ENCODE measurements at regions not wholly inside any gene's neighbourhood (a gene's known extent, or its start where the extent isn't known, plus 50 kb on each side); places are given as distances from the start of the nearest gene placed in this dataset.

DNA sequence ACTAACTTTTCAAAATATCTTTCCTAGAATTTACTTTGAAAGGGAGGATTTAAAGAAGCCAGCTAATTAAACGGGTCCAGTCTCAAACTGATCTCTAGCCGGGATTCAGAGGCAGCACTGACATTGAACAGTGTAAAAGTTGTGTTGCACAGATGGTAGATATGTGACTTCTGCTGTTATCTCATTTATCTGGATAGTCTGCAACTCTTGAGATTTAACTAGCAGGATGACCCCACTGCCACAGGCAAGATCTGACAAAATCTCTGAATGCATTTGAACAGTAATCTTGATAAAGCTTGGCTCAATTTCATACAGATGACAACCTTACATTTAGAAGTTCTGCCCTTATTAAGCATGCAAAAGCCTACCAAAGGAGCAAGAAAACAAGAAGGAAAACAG, 138.0 kb upstream of the CPNE8 start (continued):
- TF ChIP-seq, protein P1, sequence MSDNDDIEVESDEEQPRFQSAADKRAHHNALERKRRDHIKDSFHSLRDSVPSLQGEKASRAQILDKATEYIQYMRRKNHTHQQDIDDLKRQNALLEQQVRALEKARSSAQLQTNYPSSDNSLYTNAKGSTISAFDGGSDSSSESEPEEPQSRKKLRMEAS (IDR thresholded peaks at IDR 0.05), result no peak
- TF ChIP-seq GABPA (IDR thresholded peaks at IDR 0.05 in 1 of 2, conservative IDR thresholded peaks at IDR 0.05 in 1 of 2) (no peak), FOXA1 (IDR thresholded peaks at IDR 0.05) (no peak)
- TF ChIP-seq, protein P2, sequence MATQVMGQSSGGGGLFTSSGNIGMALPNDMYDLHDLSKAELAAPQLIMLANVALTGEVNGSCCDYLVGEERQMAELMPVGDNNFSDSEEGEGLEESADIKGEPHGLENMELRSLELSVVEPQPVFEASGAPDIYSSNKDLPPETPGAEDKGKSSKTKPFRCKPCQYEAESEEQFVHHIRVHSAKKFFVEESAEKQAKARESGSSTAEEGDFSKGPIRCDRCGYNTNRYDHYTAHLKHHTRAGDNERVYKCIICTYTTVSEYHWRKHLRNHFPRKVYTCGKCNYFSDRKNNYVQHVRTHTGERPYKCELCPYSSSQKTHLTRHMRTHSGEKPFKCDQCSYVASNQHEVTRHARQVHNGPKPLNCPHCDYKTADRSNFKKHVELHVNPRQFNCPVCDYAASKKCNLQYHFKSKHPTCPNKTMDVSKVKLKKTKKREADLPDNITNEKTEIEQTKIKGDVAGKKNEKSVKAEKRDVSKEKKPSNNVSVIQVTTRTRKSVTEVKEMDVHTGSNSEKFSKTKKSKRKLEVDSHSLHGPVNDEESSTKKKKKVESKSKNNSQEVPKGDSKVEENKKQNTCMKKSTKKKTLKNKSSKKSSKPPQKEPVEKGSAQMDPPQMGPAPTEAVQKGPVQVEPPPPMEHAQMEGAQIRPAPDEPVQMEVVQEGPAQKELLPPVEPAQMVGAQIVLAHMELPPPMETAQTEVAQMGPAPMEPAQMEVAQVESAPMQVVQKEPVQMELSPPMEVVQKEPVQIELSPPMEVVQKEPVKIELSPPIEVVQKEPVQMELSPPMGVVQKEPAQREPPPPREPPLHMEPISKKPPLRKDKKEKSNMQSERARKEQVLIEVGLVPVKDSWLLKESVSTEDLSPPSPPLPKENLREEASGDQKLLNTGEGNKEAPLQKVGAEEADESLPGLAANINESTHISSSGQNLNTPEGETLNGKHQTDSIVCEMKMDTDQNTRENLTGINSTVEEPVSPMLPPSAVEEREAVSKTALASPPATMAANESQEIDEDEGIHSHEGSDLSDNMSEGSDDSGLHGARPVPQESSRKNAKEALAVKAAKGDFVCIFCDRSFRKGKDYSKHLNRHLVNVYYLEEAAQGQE (IDR thresholded peaks at IDR 0.05), result no peak

DNA sequence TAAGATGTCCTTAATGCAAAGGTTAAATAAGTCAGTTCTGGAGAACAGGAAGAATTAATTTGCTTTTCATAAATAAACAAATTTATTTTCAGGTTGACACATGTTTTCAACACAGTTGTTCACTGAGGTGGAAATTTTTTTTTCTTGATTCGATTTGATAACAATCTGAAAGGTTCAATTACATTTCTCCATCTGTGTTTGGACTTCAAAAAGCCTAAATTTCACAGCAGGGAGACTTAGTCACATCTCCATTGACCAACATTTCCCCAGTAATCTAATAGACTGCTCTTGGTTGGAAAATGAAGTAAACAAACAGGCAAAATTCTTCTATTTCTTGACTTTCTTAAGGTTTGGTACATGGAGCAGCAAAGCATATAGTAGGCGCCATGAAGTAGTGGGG, 134.9 kb upstream of the CPNE8 start:
- Histone ChIP-seq H3K36me3 (ENCODE audit: control insufficient read depth in 4 of 4, insufficient read depth in 3 of 4, low read depth in 1 of 4, low read length in 3 of 4) (no peaks in the 10 kb centered on the region), H3K4me1 (ENCODE audit: control insufficient read depth in 4 of 4, insufficient read depth in 4 of 4, low read length in 3 of 4) (no peaks in the 10 kb centered on the region), H3K9me3 (ENCODE audit: control insufficient read depth in 4 of 4, low read length in 3 of 4) (peaks cover 0 to 3% (median 0%) of the 10 kb centered on the region in 4 donors), H3K9ac (ENCODE audit: low read depth in 1 of 2, low read length in 2 of 2) (no peak overlapping the region), H3K4me3 (ENCODE audit: low read depth in 1 of 3, low read length in 3 of 3) (no peak overlapping the region), H3K27ac (ENCODE audit: low read depth in 1 of 2, low read length in 2 of 2) (no peak overlapping the region), H3K27me3 (ENCODE audit: control insufficient read depth in 4 of 4, insufficient read depth in 4 of 4, low read length in 3 of 4) (no peaks in the 10 kb centered on the region)
- 66% methylated on average over 2 of the region's 2 CpGs for WGBS
- TF ChIP-seq, protein P3, sequence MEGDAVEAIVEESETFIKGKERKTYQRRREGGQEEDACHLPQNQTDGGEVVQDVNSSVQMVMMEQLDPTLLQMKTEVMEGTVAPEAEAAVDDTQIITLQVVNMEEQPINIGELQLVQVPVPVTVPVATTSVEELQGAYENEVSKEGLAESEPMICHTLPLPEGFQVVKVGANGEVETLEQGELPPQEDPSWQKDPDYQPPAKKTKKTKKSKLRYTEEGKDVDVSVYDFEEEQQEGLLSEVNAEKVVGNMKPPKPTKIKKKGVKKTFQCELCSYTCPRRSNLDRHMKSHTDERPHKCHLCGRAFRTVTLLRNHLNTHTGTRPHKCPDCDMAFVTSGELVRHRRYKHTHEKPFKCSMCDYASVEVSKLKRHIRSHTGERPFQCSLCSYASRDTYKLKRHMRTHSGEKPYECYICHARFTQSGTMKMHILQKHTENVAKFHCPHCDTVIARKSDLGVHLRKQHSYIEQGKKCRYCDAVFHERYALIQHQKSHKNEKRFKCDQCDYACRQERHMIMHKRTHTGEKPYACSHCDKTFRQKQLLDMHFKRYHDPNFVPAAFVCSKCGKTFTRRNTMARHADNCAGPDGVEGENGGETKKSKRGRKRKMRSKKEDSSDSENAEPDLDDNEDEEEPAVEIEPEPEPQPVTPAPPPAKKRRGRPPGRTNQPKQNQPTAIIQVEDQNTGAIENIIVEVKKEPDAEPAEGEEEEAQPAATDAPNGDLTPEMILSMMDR (IDR thresholded peaks at IDR 0.05; ENCODE audit: low read depth, low read length, missing input control), result no peak
- TF ChIP-seq SP1 (IDR thresholded peaks at IDR 0.05) (no peak), NR2F2 (IDR thresholded peaks at IDR 0.05) (no peak), FOXA2 (IDR thresholded peaks at IDR 0.05) (no peak), RAD21 (IDR thresholded peaks at IDR 0.05) (no peak), HNF4G (IDR thresholded peaks at IDR 0.05) (no peak), TAF1 (conservative IDR thresholded peaks at IDR 0.05) (no peak), HNF4A (conservative IDR thresholded peaks at IDR 0.05) (no peak), EGR1 (IDR thresholded peaks at IDR 0.05; ENCODE audit: low read depth in 2 of 2) (no peak), YY1 (IDR thresholded peaks at IDR 0.05) (no peak)
- TF ChIP-seq, protein P4, sequence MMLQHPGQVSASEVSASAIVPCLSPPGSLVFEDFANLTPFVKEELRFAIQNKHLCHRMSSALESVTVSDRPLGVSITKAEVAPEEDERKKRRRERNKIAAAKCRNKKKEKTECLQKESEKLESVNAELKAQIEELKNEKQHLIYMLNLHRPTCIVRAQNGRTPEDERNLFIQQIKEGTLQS (IDR thresholded peaks at IDR 0.05), result no peak
- DNase-seq (ENCODE audit: low spot score), result no peak

DNA sequence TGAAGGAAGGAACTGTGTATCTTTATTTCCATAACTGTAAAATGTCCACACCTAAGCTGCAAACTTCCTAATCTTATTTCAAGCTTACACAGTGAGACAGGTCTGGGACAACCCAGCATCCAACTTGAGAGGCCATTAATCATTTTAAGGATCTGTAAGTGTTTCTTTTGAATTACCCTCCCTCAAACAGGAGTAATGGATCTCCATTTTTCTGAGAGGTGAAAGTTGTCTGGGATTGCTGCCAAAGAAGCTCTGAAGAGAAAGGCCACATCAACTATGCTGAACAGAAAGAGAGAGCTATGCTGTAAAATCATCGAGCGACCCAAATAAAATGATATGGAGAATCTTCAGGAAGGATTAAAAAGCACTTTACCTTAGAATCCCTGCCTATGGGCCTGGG, 131.7 kb upstream of the CPNE8 start:
- H3K9ac ChIP-seq (ENCODE audit: low read depth in 1 of 2, low read length in 2 of 2), result no peak overlapping the region
- peaks cover 0 to 3% (median 0%) of the 10 kb centered on the region in 4 donors for H3K9me3 ChIP-seq (ENCODE audit: control insufficient read depth in 4 of 4, low read length in 3 of 4)
- DNase-seq (ENCODE audit: low spot score), result no peak
- no peaks in the 10 kb centered on the region for H3K27me3 ChIP-seq (ENCODE audit: control insufficient read depth in 4 of 4, insufficient read depth in 4 of 4, low read length in 3 of 4)
- no peak overlapping the region for H3K27ac ChIP-seq (ENCODE audit: low read depth in 1 of 2, low read length in 2 of 2)
- no peak overlapping the region for H3K4me3 ChIP-seq (ENCODE audit: low read depth in 1 of 3, low read length in 3 of 3)
- 90% methylated on average over 2 of the region's 2 CpGs for WGBS
- H3K4me1 ChIP-seq (ENCODE audit: control insufficient read depth in 4 of 4, insufficient read depth in 4 of 4, low read length in 3 of 4), result no peaks in the 10 kb centered on the region
- no peaks in the 10 kb centered on the region for H3K36me3 ChIP-seq (ENCODE audit: control insufficient read depth in 4 of 4, insufficient read depth in 3 of 4, low read depth in 1 of 4, low read length in 3 of 4)
- TF ChIP-seq, protein P2 (IDR thresholded peaks at IDR 0.05), result no peak
- TF ChIP-seq, protein P4 (IDR thresholded peaks at IDR 0.05), result no peak
- no peak for TF ChIP-seq YY1 (IDR thresholded peaks at IDR 0.05)
- no peak for TF ChIP-seq HNF4A (conservative IDR thresholded peaks at IDR 0.05)
- TF ChIP-seq, protein P3 (IDR thresholded peaks at IDR 0.05; ENCODE audit: low read depth, low read length, missing input control), result no peak
- no peak for TF ChIP-seq SP1 (IDR thresholded peaks at IDR 0.05)
- TF ChIP-seq FOXA2 (IDR thresholded peaks at IDR 0.05), result no peak
- no peak for TF ChIP-seq FOXA1 (IDR thresholded peaks at IDR 0.05)
- TF ChIP-seq HNF4G (IDR thresholded peaks at IDR 0.05), result no peak
- no peak for TF ChIP-seq JUND (IDR thresholded peaks at IDR 0.05)
- TF ChIP-seq EGR1 (IDR thresholded peaks at IDR 0.05; ENCODE audit: low read depth in 2 of 2), result no peak
- TF ChIP-seq NR2F2 (IDR thresholded peaks at IDR 0.05), result no peak

Data from liver (tissue), 8 donors.